ENCODE measurements at regions not wholly inside any gene's neighbourhood (a gene's known extent, or its start where the extent isn't known, plus 50 kb on each side); places are given as distances from the start of the nearest gene placed in this dataset.

DNA sequence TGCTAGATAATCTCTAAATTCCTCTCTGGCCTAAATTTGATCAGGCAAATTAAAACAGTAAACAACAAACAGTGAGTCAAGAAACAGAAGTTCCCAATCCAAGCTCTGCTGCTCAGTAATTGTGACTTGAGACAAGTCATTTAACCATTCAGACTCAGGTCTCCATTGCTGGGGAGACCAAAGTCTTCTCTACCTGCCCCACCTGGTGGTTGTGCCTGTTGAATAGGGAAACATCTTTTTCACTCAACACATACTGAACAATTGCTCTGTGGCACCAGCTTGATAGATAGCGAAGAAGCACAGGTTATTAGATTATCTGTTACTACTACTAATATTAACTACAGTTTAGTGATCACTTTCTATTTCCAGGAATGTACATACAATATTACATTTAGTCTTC is 112.1 kb upstream of the EOLA2 start:
- TF ChIP-seq, protein P1, sequence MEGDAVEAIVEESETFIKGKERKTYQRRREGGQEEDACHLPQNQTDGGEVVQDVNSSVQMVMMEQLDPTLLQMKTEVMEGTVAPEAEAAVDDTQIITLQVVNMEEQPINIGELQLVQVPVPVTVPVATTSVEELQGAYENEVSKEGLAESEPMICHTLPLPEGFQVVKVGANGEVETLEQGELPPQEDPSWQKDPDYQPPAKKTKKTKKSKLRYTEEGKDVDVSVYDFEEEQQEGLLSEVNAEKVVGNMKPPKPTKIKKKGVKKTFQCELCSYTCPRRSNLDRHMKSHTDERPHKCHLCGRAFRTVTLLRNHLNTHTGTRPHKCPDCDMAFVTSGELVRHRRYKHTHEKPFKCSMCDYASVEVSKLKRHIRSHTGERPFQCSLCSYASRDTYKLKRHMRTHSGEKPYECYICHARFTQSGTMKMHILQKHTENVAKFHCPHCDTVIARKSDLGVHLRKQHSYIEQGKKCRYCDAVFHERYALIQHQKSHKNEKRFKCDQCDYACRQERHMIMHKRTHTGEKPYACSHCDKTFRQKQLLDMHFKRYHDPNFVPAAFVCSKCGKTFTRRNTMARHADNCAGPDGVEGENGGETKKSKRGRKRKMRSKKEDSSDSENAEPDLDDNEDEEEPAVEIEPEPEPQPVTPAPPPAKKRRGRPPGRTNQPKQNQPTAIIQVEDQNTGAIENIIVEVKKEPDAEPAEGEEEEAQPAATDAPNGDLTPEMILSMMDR (IDR thresholded peaks at IDR 0.05): no peak
- TF ChIP-seq EP300 (IDR thresholded peaks at IDR 0.05) (no peak), POLR2A (IDR thresholded peaks at IDR 0.05) (no peak), POLR2AphosphoS5 (IDR thresholded peaks at IDR 0.05) (no peak)
